H1 (cell line): ENCODE measurements at regions not wholly inside any gene's neighbourhood (a gene's known extent, or its start where the extent isn't known, plus 50 kb on each side); places are given as distances from the start of the nearest gene placed in this dataset.

Experiments used
- BCL11A ChIP-seq, 2 experiments: IDR thresholded peaks; one replicate each; pipeline ENCODE4 v1.6.1; 2011; ENCODE audit warnings: low read depth in 2 of 2, low read length in 2 of 2, mild to moderate bottlenecking in 2 of 2
- BRCA1 ChIP-seq: IDR thresholded peaks from 2 replicates; pipeline ENCODE4 v1.6.1; 2012; ENCODE audit warnings: low read depth, low read length, improper control_type of control experiment
- CEBPB ChIP-seq: IDR thresholded peaks from 2 replicates; pipeline ENCODE4 v1.6.1; 2012; ENCODE audit warnings: low read depth, low read length
- E2F6 ChIP-seq: IDR thresholded peaks from 2 replicates; pipeline ENCODE4 v1.6.1; 2012; ENCODE audit warnings: inconsistent platforms
- SP1 ChIP-seq: IDR thresholded peaks from 2 replicates; pipeline ENCODE4 v1.6.1; 2011; ENCODE audit warnings: low read depth, low read length
- YY1 ChIP-seq: IDR thresholded peaks from 2 replicates; pipeline ENCODE4 v1.6.1; 2011; ENCODE audit warnings: low read depth, mild to moderate bottlenecking, low read length
- ZNF274 ChIP-seq: IDR thresholded peaks from 2 replicates; pipeline ENCODE4 v1.7.0; 2012; ENCODE audit warnings: low read length, borderline replicate concordance; ENCODE audit errors: extremely low read depth

- TF ChIP-seq YY1 (no peak), BCL11A (IDR thresholded peaks at IDR 0.05; ENCODE audit: low read depth in 2 of 2, low read length in 2 of 2) (no peak), CEBPB (no peak), E2F6 (no peak), ZNF274 (no peak), BRCA1 (no peak), SP1 (no peak)
Observed at GRCh38 chr4:149964001-149964796, 114.0 kb upstream of the DCLK2 start (continued).
